ENCODE measurements at regions not wholly inside any gene's neighbourhood (a gene's known extent, or its start where the extent isn't known, plus 50 kb on each side); places are given as distances from the start of the nearest gene placed in this dataset.

DNA sequence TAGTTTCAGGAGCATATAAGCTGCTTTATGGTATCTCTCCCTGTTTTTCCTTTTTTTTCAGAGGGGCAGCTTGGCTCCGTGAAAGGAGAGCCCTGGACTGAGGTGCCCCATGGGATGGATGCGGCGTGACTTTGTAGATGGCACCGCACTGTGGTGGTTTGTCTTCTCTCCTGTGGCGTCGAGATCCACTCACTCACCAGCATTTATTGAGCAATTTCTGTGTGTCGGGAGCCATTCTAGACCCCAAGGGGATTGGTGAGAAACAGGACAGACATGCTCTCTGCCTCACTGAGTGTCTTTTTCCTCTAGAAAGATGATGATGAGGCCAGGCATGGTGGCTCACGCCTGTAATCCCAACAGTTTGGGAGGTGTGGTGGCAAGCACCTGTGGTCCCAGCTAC lies 55.9 kb upstream of the PHF21B start:
- H3K4me3 ChIP-seq = no peak overlapping the region
- no peaks in the 10 kb centered on the region for H3K9me3 ChIP-seq (replicated peaks; ENCODE audit: control insufficient read depth, insufficient read depth, low read depth, low read length)
- ChIA-PET POLR2A (no interaction called here), CTCF (ENCODE audit: low intra/inter-chr PET ratio) (no interaction called here)
- DNase-seq (ENCODE audit: extremely low read depth in 1 of 4, low spot score in 3 of 4) = no peak
- 24% methylated on average over 7 of the region's 8 CpGs for WGBS (ENCODE audit: insufficient coverage, low coverage, missing lambda C conversion rate)
- H3K36me3 ChIP-seq (ENCODE audit: control insufficient read depth, insufficient read depth, low read length) = no peaks in the 10 kb centered on the region
- no peak overlapping the region for H2AFZ ChIP-seq (ENCODE audit: low read depth, low read length)
- no peaks in the 10 kb centered on the region for H3K9me1 ChIP-seq (ENCODE audit: control insufficient read depth, insufficient read depth, low read length)
- in situ Hi-C loops (cut with MboI) (no loop called here), intact Hi-C loops (cut with micrococcal nuclease) (no loop called here)
- FAIRE-seq = no peak
- no peak for TF ChIP-seq ZNF384 (IDR thresholded peaks at IDR 0.05; ENCODE audit: low read depth, low read length)
- H3K4me2 ChIP-seq (ENCODE audit: insufficient read depth, low read length) = no peak overlapping the region
- no peak overlapping the region for H3K9ac ChIP-seq (ENCODE audit: insufficient read depth in 1 of 2, low read depth in 2 of 2, low read length in 2 of 2)
- no peaks in the 10 kb centered on the region for H4K20me1 ChIP-seq (replicated peaks; ENCODE audit: control insufficient read depth, insufficient read depth, low read length)
- BruUV-seq (replicated peaks) = no TSS peak
- H3K4me1 ChIP-seq (replicated peaks in 1 of 2; ENCODE audit: control insufficient read depth in 2 of 2, insufficient read depth in 2 of 2, low read length in 2 of 2) = no peaks in the 10 kb centered on the region; a peak in 2 of 5 replicates
- peaks cover 0 to 14% of the 10 kb centered on the region in 2 experiments; a peak in 1 of 5 replicates for H3K27me3 ChIP-seq (ENCODE audit: control insufficient read depth in 2 of 2, insufficient read depth in 2 of 2, low read length in 2 of 2)
- H3K27ac ChIP-seq (ENCODE audit: extremely low read depth, low read depth, low read length) = no peak overlapping the region
- no peaks in the 10 kb centered on the region for H3K79me2 ChIP-seq (ENCODE audit: control insufficient read depth, insufficient read depth, low read length)
- no peak for ATAC-seq

DNA sequence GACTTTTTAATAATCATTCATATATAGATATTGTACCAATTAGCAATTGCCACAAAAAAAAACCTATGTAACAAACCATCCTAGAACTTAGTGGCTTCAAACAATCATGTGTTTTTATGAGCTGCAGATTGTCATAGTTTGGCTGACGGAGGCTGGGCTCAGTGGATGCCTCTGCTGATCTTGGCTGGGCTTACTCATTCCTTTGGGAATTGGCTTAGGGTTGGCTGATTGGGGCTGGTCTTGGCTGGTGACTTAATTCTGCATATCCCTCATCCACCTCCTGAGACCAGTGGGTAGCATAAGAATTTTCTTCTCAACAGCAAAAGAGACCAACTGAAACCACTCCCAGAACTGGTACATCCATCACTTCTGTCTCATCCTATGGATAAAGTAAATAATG lies 57.9 kb upstream of the PHF21B start:
- in situ Hi-C loops (cut with MboI) (no loop called here), intact Hi-C loops (cut with micrococcal nuclease) (no loop called here)
- no TSS peak for BruUV-seq (replicated peaks)
- ATAC-seq (no peak), FAIRE-seq (no peak), DNase-seq (ENCODE audit: extremely low read depth in 1 of 4, low spot score in 3 of 4) (no peak)
- no peak overlapping the region for H2AFZ ChIP-seq (ENCODE audit: low read depth, low read length)
- ChIA-PET CTCF (ENCODE audit: low intra/inter-chr PET ratio) (no interaction called here), POLR2A (no interaction called here)
- H4K20me1 ChIP-seq (replicated peaks; ENCODE audit: control insufficient read depth, insufficient read depth, low read length) = no peaks in the 10 kb centered on the region
- H3K9me1 ChIP-seq (ENCODE audit: control insufficient read depth, insufficient read depth, low read length) = no peaks in the 10 kb centered on the region
- H3K79me2 ChIP-seq (ENCODE audit: control insufficient read depth, insufficient read depth, low read length) = no peaks in the 10 kb centered on the region
- WGBS (ENCODE audit: insufficient coverage, low coverage, missing lambda C conversion rate) = 0% methylated on average over 1 of the region's 1 CpG
- no peaks in the 10 kb centered on the region for H3K9me3 ChIP-seq (replicated peaks; ENCODE audit: control insufficient read depth, insufficient read depth, low read depth, low read length)
- H3K27ac ChIP-seq (ENCODE audit: extremely low read depth, low read depth, low read length) = no peak overlapping the region
- no peaks in the 10 kb centered on the region; a peak in 2 of 5 replicates for H3K4me1 ChIP-seq (replicated peaks in 1 of 2; ENCODE audit: control insufficient read depth in 2 of 2, insufficient read depth in 2 of 2, low read length in 2 of 2)
- peaks cover 0 to 20% of the 10 kb centered on the region in 2 experiments; a peak in 1 of 5 replicates for H3K27me3 ChIP-seq (ENCODE audit: control insufficient read depth in 2 of 2, insufficient read depth in 2 of 2, low read length in 2 of 2)
- no peak overlapping the region for H3K4me3 ChIP-seq
- H3K36me3 ChIP-seq (ENCODE audit: control insufficient read depth, insufficient read depth, low read length) = no peaks in the 10 kb centered on the region
- H3K4me2 ChIP-seq (ENCODE audit: insufficient read depth, low read length) = no peak overlapping the region
- no peak overlapping the region for H3K9ac ChIP-seq (ENCODE audit: insufficient read depth in 1 of 2, low read depth in 2 of 2, low read length in 2 of 2)
- no peak for TF ChIP-seq HDGF (IDR thresholded peaks at IDR 0.05)
- no peak for TF ChIP-seq MAFG (tag; conservative IDR thresholded peaks at IDR 0.05)
- TF ChIP-seq, protein P1, sequence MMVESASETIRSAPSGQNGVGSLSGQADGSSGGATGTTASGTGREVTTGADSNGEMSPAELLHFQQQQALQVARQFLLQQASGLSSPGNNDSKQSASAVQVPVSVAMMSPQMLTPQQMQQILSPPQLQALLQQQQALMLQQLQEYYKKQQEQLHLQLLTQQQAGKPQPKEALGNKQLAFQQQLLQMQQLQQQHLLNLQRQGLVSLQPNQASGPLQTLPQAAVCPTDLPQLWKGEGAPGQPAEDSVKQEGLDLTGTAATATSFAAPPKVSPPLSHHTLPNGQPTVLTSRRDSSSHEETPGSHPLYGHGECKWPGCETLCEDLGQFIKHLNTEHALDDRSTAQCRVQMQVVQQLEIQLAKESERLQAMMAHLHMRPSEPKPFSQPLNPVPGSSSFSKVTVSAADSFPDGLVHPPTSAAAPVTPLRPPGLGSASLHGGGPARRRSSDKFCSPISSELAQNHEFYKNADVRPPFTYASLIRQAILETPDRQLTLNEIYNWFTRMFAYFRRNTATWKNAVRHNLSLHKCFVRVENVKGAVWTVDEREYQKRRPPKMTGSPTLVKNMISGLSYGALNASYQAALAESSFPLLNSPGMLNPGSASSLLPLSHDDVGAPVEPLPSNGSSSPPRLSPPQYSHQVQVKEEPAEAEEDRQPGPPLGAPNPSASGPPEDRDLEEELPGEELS (CRISPR knock-in tag; IDR thresholded peaks at IDR 0.05; ENCODE audit: borderline replicate concordance) = no peak
- TF ChIP-seq ZNF384 (IDR thresholded peaks at IDR 0.05; ENCODE audit: low read depth, low read length) = no peak
- no peak for TF ChIP-seq ZKSCAN3 (CRISPR knock-in tag; IDR thresholded peaks at IDR 0.05)
- TF ChIP-seq, protein P2, sequence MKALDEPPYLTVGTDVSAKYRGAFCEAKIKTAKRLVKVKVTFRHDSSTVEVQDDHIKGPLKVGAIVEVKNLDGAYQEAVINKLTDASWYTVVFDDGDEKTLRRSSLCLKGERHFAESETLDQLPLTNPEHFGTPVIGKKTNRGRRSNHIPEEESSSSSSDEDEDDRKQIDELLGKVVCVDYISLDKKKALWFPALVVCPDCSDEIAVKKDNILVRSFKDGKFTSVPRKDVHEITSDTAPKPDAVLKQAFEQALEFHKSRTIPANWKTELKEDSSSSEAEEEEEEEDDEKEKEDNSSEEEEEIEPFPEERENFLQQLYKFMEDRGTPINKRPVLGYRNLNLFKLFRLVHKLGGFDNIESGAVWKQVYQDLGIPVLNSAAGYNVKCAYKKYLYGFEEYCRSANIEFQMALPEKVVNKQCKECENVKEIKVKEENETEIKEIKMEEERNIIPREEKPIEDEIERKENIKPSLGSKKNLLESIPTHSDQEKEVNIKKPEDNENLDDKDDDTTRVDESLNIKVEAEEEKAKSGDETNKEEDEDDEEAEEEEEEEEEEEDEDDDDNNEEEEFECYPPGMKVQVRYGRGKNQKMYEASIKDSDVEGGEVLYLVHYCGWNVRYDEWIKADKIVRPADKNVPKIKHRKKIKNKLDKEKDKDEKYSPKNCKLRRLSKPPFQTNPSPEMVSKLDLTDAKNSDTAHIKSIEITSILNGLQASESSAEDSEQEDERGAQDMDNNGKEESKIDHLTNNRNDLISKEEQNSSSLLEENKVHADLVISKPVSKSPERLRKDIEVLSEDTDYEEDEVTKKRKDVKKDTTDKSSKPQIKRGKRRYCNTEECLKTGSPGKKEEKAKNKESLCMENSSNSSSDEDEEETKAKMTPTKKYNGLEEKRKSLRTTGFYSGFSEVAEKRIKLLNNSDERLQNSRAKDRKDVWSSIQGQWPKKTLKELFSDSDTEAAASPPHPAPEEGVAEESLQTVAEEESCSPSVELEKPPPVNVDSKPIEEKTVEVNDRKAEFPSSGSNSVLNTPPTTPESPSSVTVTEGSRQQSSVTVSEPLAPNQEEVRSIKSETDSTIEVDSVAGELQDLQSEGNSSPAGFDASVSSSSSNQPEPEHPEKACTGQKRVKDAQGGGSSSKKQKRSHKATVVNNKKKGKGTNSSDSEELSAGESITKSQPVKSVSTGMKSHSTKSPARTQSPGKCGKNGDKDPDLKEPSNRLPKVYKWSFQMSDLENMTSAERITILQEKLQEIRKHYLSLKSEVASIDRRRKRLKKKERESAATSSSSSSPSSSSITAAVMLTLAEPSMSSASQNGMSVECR (CRISPR knock-in tag; IDR thresholded peaks at IDR 0.05) = no peak
- TF ChIP-seq PHF20 (IDR thresholded peaks at IDR 0.05; ENCODE audit: partially characterized antibody) = no peak
- TF ChIP-seq, protein P3, sequence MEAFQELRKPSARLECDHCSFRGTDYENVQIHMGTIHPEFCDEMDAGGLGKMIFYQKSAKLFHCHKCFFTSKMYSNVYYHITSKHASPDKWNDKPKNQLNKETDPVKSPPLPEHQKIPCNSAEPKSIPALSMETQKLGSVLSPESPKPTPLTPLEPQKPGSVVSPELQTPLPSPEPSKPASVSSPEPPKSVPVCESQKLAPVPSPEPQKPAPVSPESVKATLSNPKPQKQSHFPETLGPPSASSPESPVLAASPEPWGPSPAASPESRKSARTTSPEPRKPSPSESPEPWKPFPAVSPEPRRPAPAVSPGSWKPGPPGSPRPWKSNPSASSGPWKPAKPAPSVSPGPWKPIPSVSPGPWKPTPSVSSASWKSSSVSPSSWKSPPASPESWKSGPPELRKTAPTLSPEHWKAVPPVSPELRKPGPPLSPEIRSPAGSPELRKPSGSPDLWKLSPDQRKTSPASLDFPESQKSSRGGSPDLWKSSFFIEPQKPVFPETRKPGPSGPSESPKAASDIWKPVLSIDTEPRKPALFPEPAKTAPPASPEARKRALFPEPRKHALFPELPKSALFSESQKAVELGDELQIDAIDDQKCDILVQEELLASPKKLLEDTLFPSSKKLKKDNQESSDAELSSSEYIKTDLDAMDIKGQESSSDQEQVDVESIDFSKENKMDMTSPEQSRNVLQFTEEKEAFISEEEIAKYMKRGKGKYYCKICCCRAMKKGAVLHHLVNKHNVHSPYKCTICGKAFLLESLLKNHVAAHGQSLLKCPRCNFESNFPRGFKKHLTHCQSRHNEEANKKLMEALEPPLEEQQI (IDR thresholded peaks at IDR 0.05) = no peak
